Endodermal cell (in vitro differentiated cells): ENCODE measurements at regions not wholly inside any gene's neighbourhood (a gene's known extent, or its start where the extent isn't known, plus 50 kb on each side); places are given as distances from the start of the nearest gene placed in this dataset.

Experiments
- DNase-seq: peaks from one replicate; pipeline ENCODE4 v3.0.0-alpha.2; 2017
- H3K27ac ChIP-seq: 2 replicates; pipeline ENCODE4 v1.5.1; 2013; ENCODE audit warnings: mild to moderate bottlenecking, low read depth, low read length, moderate library complexity
- H3K27me3 ChIP-seq: 2 replicates; pipeline ENCODE4 v1.6.1; 2013; ENCODE audit warnings: mild to moderate bottlenecking, low read length, moderate library complexity; ENCODE audit not compliant: insufficient read depth, control insufficient read depth, poor library complexity, severe bottlenecking
- H3K36me3 ChIP-seq: 2 replicates; pipeline ENCODE4 v1.7.0; 2013; ENCODE audit warnings: mild to moderate bottlenecking, low read length, moderate library complexity; ENCODE audit not compliant: control insufficient read depth, insufficient read depth
- H3K4me1 ChIP-seq: one replicate; pipeline ENCODE4 v1.7.0; 2013; ENCODE audit warnings: low read length; ENCODE audit not compliant: control insufficient read depth, insufficient read depth
- H3K4me3 ChIP-seq: 2 replicates; pipeline ENCODE4 v1.5.1; 2013; ENCODE audit warnings: mild to moderate bottlenecking, low read length, moderate library complexity
- H3K9ac ChIP-seq: 2 replicates; pipeline ENCODE4 v1.6.1; 2013; ENCODE audit warnings: mild to moderate bottlenecking, low read length, moderate library complexity; ENCODE audit not compliant: poor library complexity, severe bottlenecking; ENCODE audit errors: extremely low read depth
- H3K9me3 ChIP-seq: 2 replicates; pipeline ENCODE4 v1.6.1; 2013; ENCODE audit warnings: mild to moderate bottlenecking, low read length, moderate library complexity; ENCODE audit not compliant: control insufficient read depth
- H3K27ac Mint-ChIP-seq: 2 replicates; pipeline ENCODE4 v1.8.0; 2020; ENCODE audit warnings: mixed read lengths
- H3K27me3 Mint-ChIP-seq: 2 replicates; pipeline ENCODE4 v1.8.0; 2021; ENCODE audit warnings: mild to moderate bottlenecking, mixed read lengths; ENCODE audit not compliant: insufficient read depth
- H3K36me3 Mint-ChIP-seq: 2 replicates; pipeline ENCODE4 v1.8.0; 2020; ENCODE audit warnings: low read depth, mixed read lengths
- H3K4me1 Mint-ChIP-seq: 2 replicates; pipeline ENCODE4 v1.8.0; 2020; ENCODE audit warnings: mixed read lengths
- H3K4me3 Mint-ChIP-seq: 2 replicates; pipeline ENCODE4 v1.8.0; 2020; ENCODE audit warnings: mild to moderate bottlenecking, moderate library complexity, mixed read lengths
- H3K9me3 Mint-ChIP-seq: 2 replicates; pipeline ENCODE4 v1.8.0; 2020; ENCODE audit warnings: mild to moderate bottlenecking, mixed read lengths
- CTCF ChIP-seq: fragments of 200-600 bp; sonication (generic); conservative IDR thresholded peaks from 2 replicates; pipeline ENCODE4 v1.5.0; 2021; ENCODE audit warnings: antibody characterized with exemption, mild to moderate bottlenecking
- WGBS, 2 experiments: methylation state at CpG; one replicate each; pipeline versions ENCODE4 v1.1.5 to v1.1.7; 2013; ENCODE audit warnings: missing lambda C conversion rate in 2 of 2, mixed read lengths in 1 of 2; ENCODE audit not compliant: insufficient coverage in 1 of 2, insufficient read length in 1 of 2; 5-methylcytosine and 5-hydroxymethylcytosine counted together

DNA sequence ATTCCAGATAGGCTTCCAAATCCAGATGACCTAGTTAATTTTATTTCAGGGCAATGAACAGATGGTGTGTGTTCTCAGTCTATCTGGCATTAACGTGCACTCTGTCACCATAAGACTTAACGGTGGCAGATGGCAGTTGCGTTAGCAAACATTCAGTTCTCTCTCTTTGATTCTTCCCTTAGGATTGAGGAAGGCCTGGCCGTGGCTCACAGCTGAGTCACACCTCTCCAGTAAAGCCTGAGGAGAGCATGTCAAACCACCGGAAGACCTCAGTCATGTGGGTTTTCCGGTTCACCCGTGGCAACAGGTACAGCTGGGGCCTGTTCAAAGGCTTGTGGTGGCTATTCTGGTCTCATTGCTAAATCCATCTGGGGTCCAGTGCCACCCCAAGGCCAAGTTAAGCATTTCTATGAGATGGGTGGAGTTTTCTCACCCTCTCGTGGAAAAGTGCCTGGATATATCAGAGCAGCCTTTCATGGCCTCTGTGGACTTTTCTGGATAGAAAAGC is 545.1 kb upstream of the ATP2B1 start:
- Mint-ChIP-seq H3K4me1 (no peaks in the 10 kb centered on the region), H3K27me3 (no peaks in the 10 kb centered on the region), H3K4me3 (no peak overlapping the region), H3K9me3 (no peaks in the 10 kb centered on the region), H3K27ac (no peak overlapping the region), H3K36me3 (no peaks in the 10 kb centered on the region)
- no peaks in the 10 kb centered on the region for H3K9me3 ChIP-seq
- TF ChIP-seq CTCF, result peak; percentile 49
- peak; percentile 68 for DNase-seq
- peaks cover 8% of the 10 kb centered on the region for H3K27me3 ChIP-seq
- H3K4me3 ChIP-seq, result no peak overlapping the region
- peak overlapping the region; percentile 24 for H3K27ac ChIP-seq
- no peaks in the 10 kb centered on the region for H3K4me1 ChIP-seq
- WGBS, 2 experiments, result 91 to 92% methylated on average over 7 to 8 of the region's 8 CpGs
- no peak overlapping the region for H3K9ac ChIP-seq
- no peaks in the 10 kb centered on the region for H3K36me3 ChIP-seq

GRCh38 chr12:90253136-90253535 is 544.5 kb upstream of the ATP2B1 start:
- no peak overlapping the region for H3K27ac ChIP-seq
- H3K36me3 Mint-ChIP-seq, result no peaks in the 10 kb centered on the region
- H3K27me3 Mint-ChIP-seq, result no peaks in the 10 kb centered on the region
- WGBS, 2 experiments, result 92% methylated on average over 3 of the region's 4 CpGs; no CpG with 5 or more reads in 1 of the 2 experiments
- H3K4me3 ChIP-seq, result no peak overlapping the region
- no peaks in the 10 kb centered on the region for H3K4me1 Mint-ChIP-seq
- no peaks in the 10 kb centered on the region for H3K4me1 ChIP-seq
- H3K9ac ChIP-seq, result no peak overlapping the region
- H3K36me3 ChIP-seq, result no peaks in the 10 kb centered on the region
- H3K9me3 Mint-ChIP-seq, result no peaks in the 10 kb centered on the region
- no peaks in the 10 kb centered on the region for H3K9me3 ChIP-seq
- no peak for DNase-seq
- H3K27me3 ChIP-seq, result peaks cover 11% of the 10 kb centered on the region
- TF ChIP-seq CTCF, result no peak
- H3K27ac Mint-ChIP-seq, result no peak overlapping the region
- no peak overlapping the region for H3K4me3 Mint-ChIP-seq

DNA sequence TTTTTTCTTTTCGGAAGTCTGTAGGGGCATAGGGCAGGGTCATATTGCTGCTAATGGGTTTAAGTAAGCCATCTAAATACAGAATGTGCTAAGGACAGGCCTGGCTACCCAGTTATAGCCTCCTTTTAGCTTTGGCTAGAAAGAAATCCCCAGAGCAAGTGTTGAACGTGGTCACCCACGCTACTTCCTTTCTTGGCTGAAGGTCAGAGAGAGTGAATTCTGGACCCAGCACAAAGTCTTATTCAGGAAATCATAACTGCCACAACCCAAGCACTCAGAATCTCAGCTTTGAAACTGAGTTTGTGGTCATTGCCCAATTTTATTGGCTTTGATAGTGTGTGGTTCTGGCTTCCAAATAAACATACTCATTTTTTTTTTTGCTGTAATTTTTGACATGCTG is 542.1 kb upstream of the ATP2B1 start:
- H3K4me1 ChIP-seq, result no peaks in the 10 kb centered on the region
- no peaks in the 10 kb centered on the region for H3K9me3 Mint-ChIP-seq
- peaks cover 33% of the 10 kb centered on the region for H3K27me3 ChIP-seq
- peaks cover 5% of the 10 kb centered on the region for H3K27me3 Mint-ChIP-seq
- no peaks in the 10 kb centered on the region for H3K36me3 Mint-ChIP-seq
- no peak overlapping the region for H3K4me3 Mint-ChIP-seq
- no peaks in the 10 kb centered on the region for H3K9me3 ChIP-seq
- H3K27ac ChIP-seq, result no peak overlapping the region
- H3K9ac ChIP-seq, result no peak overlapping the region
- no peak overlapping the region for H3K4me3 ChIP-seq
- TF ChIP-seq CTCF, result no peak
- no peaks in the 10 kb centered on the region for H3K36me3 ChIP-seq
- H3K4me1 Mint-ChIP-seq, result no peaks in the 10 kb centered on the region
- WGBS, 2 experiments, result 89% methylated on average over 3 of the region's 3 CpGs; no CpG with 5 or more reads in 1 of the 2 experiments
- DNase-seq, result no peak
- no peak overlapping the region for H3K27ac Mint-ChIP-seq
